ENCODE measurements at regions not wholly inside any gene's neighbourhood (a gene's known extent, or its start where the extent isn't known, plus 50 kb on each side); places are given as distances from the start of the nearest gene placed in this dataset.

DNA sequence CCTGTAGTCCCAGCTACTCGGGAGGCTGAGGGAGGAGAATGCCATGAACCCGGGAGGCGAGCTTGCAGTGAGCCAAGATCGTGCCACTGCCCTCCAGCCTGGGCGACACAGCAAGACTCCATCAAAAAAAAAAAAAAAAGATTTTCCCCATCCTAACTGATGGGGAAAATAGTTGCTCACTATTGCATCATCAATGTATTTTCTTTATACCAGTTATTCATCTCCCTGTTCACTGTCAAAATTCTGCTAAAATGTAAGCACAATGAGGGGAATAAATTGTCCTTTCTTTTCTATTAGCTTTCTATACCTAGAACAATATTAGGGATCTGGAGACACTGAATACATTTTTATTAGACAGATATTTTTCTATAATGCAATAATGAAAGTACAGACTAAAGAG, 561.3 kb downstream of the CCER1 start:
- Mint-ChIP-seq H3K36me3 (ENCODE audit: low read depth) (no peaks in the 10 kb centered on the region), H3K4me3 (no peak overlapping the region), H3K27ac (no peak overlapping the region), H3K9me3 (peaks cover 14% of the 10 kb centered on the region), H3K27me3 (ENCODE audit: low read depth) (no peaks in the 10 kb centered on the region), H3K4me1 (ENCODE audit: low read depth) (no peaks in the 10 kb centered on the region)
- intact Hi-C loops (cut with micrococcal nuclease) = no loop called here
- DNase-seq = no peak
- CTCF ChIA-PET = interaction anchor here (0.6 to 0.8 kb wide), 2 partner anchors 94 to 272 kb away, joined by 3 to 4 read pairs; no protein-coding TSS in a partner anchor

DNA sequence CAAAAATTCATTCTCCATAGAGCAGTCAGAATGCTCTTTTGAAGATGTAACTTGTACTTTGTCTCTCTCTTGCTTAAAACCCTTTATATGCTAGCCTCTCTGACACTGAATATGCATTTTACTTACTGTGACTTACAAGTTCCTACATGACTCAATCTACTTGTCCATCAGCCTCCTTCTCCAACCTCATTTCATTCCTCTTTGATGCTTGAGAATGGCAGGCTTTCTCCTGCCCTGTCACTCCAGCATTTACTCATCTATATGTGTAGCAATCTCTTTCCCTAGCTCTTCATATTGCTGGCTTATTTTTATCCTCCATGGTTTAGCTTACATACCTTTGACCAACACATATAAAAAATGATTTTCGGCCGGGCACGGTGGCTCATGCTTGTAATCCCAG, 561.9 kb downstream of the CCER1 start:
- peaks cover 14% of the 10 kb centered on the region for H3K9me3 Mint-ChIP-seq
- no peak overlapping the region for H3K27ac Mint-ChIP-seq
- no peaks in the 10 kb centered on the region for H3K4me1 Mint-ChIP-seq (ENCODE audit: low read depth)
- no peaks in the 10 kb centered on the region for H3K27me3 Mint-ChIP-seq (ENCODE audit: low read depth)
- intact Hi-C loops (cut with micrococcal nuclease) = no loop called here
- DNase-seq = no peak
- CTCF ChIA-PET = interaction anchor here (0.8 kb wide), 1 partner anchor 93 kb away, joined by 4 read pairs; no protein-coding TSS in a partner anchor
- H3K4me3 Mint-ChIP-seq = no peak overlapping the region
- no peaks in the 10 kb centered on the region for H3K36me3 Mint-ChIP-seq (ENCODE audit: low read depth)

DNA sequence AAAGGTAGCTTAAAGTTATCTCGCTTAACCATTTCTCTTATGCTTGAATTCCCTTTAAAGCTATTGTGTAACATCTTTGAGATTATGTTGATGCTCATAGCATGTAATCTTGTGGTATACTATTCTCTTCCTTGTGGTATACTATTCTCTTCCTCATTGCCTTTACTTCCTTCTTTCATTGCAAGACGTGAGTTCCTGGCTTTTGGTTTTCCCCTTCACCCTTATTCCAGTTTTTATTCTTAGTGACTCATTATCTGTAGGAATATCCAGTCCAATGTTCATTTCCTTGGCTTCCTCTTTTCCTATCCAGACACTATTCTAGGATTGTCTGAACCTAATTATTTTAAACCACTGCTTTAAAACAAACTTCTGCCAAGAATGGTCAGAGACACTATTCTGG, 564.0 kb downstream of the CCER1 start:
- Mint-ChIP-seq H3K27ac (no peak overlapping the region), H3K4me3 (no peak overlapping the region), H3K4me1 (ENCODE audit: low read depth) (no peaks in the 10 kb centered on the region), H3K9me3 (peaks cover 6% of the 10 kb centered on the region), H3K27me3 (ENCODE audit: low read depth) (no peaks in the 10 kb centered on the region), H3K36me3 (ENCODE audit: low read depth) (no peaks in the 10 kb centered on the region)
- intact Hi-C loops (cut with micrococcal nuclease) = no loop called here
- DNase-seq = no peak
- CTCF ChIA-PET = no interaction called here

DNA sequence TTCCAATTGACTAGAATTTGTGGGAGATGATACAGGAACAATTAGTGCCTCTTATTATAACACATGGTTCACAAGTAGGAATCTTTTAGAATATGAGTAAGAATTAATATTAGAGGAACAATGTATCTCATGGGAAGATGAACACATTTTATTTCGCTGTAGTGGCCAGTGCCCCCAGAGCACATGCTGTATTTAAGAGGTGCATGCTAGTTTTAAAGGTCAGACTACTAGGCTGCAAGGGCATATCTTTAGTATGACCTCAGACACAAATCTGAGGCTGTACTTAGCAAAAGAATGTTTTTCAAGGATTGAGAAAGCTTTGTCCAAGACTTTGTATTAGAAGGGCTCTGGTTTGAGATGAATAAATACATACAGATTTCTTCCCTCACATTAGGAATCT, 586.9 kb downstream of the CCER1 start:
- Mint-ChIP-seq H3K36me3 (ENCODE audit: low read depth) (no peaks in the 10 kb centered on the region), H3K27me3 (ENCODE audit: low read depth) (no peaks in the 10 kb centered on the region), H3K4me3 (no peak overlapping the region), H3K4me1 (ENCODE audit: low read depth) (no peaks in the 10 kb centered on the region), H3K27ac (no peak overlapping the region), H3K9me3 (no peaks in the 10 kb centered on the region)
- no peak for DNase-seq
- intact Hi-C loops (cut with micrococcal nuclease) = no loop called here
- CTCF ChIA-PET = no interaction called here

DNA sequence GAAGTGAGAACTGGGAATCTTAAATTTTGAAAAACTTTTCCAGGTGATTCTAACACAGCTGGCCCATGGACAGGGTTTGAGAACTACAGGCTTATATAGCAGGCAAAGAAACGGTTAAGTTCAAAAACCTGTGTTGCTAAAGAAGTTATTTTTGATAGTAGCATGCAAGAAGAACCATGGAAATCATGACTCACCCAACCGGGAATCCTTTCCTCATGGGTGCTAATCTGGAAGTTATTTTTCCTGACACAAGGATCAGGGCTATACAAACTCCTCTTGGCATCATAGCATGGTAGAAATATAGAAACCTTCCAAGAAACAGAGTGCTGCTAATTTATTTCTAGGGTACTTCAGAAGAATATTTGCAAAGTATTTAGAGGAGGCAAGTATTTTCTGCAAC, 588.7 kb downstream of the CCER1 start:
- CTCF ChIA-PET = no interaction called here
- Mint-ChIP-seq H3K4me3 (no peak overlapping the region), H3K27ac (no peak overlapping the region), H3K27me3 (ENCODE audit: low read depth) (no peaks in the 10 kb centered on the region), H3K9me3 (no peaks in the 10 kb centered on the region), H3K4me1 (ENCODE audit: low read depth) (no peaks in the 10 kb centered on the region), H3K36me3 (ENCODE audit: low read depth) (no peaks in the 10 kb centered on the region)
- intact Hi-C loops (cut with micrococcal nuclease) = no loop called here
- DNase-seq = no peak

DNA sequence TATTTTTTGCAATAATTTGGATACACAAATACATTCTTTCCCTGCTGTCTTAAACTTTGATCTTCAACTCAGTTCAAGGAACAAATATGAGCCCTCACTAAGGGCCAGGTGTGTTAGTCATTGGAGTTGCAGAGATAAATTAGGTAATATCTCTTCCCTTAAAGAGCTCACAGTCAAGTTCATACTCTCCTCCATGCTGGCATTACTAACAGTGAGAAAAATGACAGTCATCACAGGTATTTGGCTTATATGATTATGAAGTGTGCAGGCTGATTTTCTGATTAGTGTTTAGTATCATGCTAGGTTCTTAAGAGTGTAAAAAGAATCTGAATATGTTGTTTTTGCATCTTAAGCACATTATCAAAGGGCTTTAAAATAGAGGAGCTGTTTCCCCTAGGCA, 594.7 kb downstream of the CCER1 start:
- no peak for DNase-seq
- Mint-ChIP-seq H3K27me3 (ENCODE audit: low read depth) (peaks cover 7% of the 10 kb centered on the region), H3K36me3 (ENCODE audit: low read depth) (no peaks in the 10 kb centered on the region), H3K27ac (no peak overlapping the region), H3K9me3 (no peaks in the 10 kb centered on the region), H3K4me1 (ENCODE audit: low read depth) (no peaks in the 10 kb centered on the region), H3K4me3 (no peak overlapping the region)
- intact Hi-C loops (cut with micrococcal nuclease) = no loop called here
- CTCF ChIA-PET = no interaction called here

DNA sequence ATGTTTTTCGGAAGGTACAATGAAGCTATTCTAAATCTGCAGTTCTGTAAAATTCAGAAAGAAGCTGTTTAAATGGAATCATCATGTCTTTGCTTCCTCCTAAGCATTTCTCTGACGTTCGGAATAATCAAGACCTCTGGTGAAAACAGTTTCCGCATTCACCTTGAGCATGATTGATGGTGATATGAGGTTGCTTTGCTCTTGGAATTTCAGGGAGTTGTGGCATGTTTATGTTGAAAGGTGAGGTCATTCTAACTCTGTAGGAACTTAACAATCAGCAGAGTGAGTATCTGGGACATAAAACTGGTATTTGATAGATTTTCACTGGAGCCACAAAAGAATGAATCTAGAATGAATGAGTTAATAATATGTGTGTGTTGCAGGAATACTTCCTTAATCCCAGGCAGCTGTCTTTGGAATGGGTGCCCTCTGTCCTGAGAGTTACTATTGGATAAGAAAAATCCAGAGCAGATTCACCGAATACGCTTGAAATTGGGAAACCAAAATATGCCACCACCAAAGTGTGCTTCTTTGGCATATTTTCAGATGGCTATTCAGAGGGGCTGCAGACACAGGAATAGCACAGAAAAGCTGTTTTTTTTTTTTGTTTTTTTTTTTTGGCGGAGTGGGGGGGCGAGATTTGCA, 599.1 kb downstream of the CCER1 start:
- Mint-ChIP-seq H3K27me3 (ENCODE audit: low read depth) (peaks cover 7% of the 10 kb centered on the region), H3K36me3 (ENCODE audit: low read depth) (no peaks in the 10 kb centered on the region), H3K4me3 (no peak overlapping the region), H3K27ac (no peak overlapping the region), H3K9me3 (no peaks in the 10 kb centered on the region), H3K4me1 (ENCODE audit: low read depth) (no peaks in the 10 kb centered on the region)
- DNase-seq = no peak
- intact Hi-C loops (cut with micrococcal nuclease) = no loop called here
- CTCF ChIA-PET = interaction anchor here (0.6 kb wide), 1 partner anchor 10 kb away, joined by 3 read pairs; no protein-coding TSS in a partner anchor

DNA sequence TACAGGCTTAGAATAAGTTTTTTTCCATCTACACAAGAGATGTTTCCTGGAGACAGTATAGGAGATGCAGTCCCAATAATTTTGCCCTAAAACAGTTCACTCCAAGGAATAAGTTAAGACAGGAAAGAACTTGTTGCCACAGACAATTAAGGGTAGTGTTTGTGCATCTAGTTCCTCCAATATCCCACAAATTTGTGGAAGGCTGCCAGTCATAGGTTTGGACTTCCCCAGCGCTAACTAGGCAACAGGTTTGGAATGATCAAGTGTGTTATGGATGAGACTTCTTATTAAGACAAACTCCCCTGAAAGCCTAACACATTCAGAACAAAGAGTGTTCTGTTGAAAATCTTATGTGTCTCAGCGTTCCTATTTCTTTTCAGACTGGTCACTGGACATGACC, 611.0 kb downstream of the CCER1 start:
- intact Hi-C loops (cut with micrococcal nuclease) = no loop called here
- no peaks in the 10 kb centered on the region for H3K4me1 Mint-ChIP-seq (ENCODE audit: low read depth)
- H3K27me3 Mint-ChIP-seq (ENCODE audit: low read depth) = peaks cover 19% of the 10 kb centered on the region
- H3K27ac Mint-ChIP-seq = no peak overlapping the region
- no peak for DNase-seq
- no peaks in the 10 kb centered on the region for H3K36me3 Mint-ChIP-seq (ENCODE audit: low read depth)
- CTCF ChIA-PET = no interaction called here
- no peak overlapping the region for H3K4me3 Mint-ChIP-seq
- no peaks in the 10 kb centered on the region for H3K9me3 Mint-ChIP-seq

DNA sequence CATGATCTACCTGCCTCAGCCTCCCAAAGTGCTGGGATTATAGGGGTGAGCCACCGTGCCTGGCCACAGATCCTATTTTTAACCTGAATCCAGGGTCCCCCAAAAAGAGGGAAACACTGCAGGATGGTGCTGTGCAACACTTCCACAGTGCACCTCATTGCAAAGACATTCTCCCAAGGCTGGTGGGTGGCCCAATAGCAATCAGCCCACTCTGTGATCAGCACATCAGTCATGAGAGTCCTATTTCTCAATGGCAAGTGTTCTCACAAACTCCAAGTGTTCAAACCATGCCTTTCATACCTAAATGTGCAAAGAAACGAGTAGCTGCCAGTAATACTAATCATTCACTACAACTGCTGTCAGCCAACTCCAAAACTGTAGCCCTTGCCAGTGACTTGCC, 612.9 kb downstream of the CCER1 start:
- intact Hi-C loops (cut with micrococcal nuclease) = no loop called here
- no peak overlapping the region for H3K4me3 Mint-ChIP-seq
- H3K9me3 Mint-ChIP-seq = no peaks in the 10 kb centered on the region
- H3K36me3 Mint-ChIP-seq (ENCODE audit: low read depth) = no peaks in the 10 kb centered on the region
- peaks cover 20% of the 10 kb centered on the region for H3K27me3 Mint-ChIP-seq (ENCODE audit: low read depth)
- no peaks in the 10 kb centered on the region for H3K4me1 Mint-ChIP-seq (ENCODE audit: low read depth)
- DNase-seq = no peak
- CTCF ChIA-PET = no interaction called here
- H3K27ac Mint-ChIP-seq = no peak overlapping the region

DNA sequence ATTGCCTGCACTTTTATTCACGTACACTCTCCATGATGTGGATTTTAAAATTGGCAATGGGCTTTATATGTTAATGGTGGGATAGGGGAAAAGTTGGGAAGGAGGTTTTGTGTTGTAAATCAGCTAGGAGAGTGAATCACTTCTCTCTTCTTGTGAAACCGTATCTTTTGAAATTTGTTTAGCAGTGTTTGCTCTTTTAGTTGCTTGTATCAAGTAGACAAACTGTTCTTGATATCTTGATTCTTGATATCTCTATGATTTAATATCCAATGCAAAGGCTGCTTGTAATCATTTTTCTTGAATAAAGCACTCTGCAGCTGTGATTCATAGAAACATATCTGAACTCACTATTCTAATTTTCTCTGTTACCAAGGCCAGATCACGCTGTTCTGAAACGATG, 615.1 kb downstream of the CCER1 start:
- intact Hi-C loops (cut with micrococcal nuclease) = loop anchor here (10.0 kb wide), 1 partner anchor 795 kb away; no protein-coding TSS in a partner anchor
- Mint-ChIP-seq H3K27me3 (ENCODE audit: low read depth) (peaks cover 13% of the 10 kb centered on the region), H3K4me3 (no peak overlapping the region), H3K9me3 (no peaks in the 10 kb centered on the region), H3K27ac (no peak overlapping the region), H3K36me3 (ENCODE audit: low read depth) (no peaks in the 10 kb centered on the region), H3K4me1 (ENCODE audit: low read depth) (no peaks in the 10 kb centered on the region)
- CTCF ChIA-PET = interaction anchor here (0.6 to 1.2 kb wide), 2 partner anchors 19 to 50 kb away, joined by 3 to 4 read pairs; no protein-coding TSS in a partner anchor
- DNase-seq = no peak

DNA sequence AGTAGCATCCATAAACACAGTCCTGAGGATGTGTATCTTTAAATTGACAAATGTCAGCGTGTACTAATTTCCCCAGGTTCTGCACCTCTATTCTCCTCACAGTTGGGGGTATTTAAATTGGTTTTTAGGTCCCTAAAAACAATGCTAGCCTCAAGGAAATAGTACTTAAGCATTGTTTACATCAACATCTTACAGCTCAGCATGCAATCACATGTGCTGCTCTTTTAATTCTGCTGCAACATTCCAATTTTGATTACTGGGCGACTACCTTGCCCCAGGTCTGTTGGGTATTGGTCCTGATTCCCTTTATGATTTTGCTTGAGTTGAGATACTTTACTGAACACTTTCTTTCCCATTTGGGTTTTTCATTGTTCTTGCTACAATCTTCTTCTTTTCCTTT, 616.6 kb downstream of the CCER1 start:
- intact Hi-C loops (cut with micrococcal nuclease) = loop anchor here (10.0 kb wide), 1 partner anchor 794 kb away; no protein-coding TSS in a partner anchor
- Mint-ChIP-seq H3K36me3 (ENCODE audit: low read depth) (no peaks in the 10 kb centered on the region), H3K27ac (no peak overlapping the region), H3K27me3 (ENCODE audit: low read depth) (peaks cover 11% of the 10 kb centered on the region), H3K4me3 (no peak overlapping the region), H3K4me1 (ENCODE audit: low read depth) (no peaks in the 10 kb centered on the region), H3K9me3 (no peaks in the 10 kb centered on the region)
- CTCF ChIA-PET = no interaction called here
- DNase-seq = no peak

DNA sequence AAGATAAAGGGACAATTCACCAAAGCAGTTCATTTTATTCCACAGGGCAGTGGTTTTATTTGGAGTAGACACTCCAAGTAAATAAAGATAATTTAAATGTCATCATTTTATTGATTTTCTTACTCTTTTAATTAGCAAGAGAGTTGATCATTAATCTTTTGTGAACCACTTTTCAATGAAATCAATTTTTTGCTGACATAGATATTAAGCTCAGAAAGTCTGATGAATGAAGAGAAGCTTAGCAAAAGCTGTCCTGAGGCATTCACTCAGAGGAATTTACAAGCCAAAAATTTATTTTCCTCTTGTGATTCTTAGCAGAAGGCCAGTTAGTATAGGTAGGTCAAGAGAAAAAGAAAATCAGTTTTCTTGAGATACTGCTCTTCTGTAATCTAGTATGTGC, 618.0 kb downstream of the CCER1 start:
- H3K27ac Mint-ChIP-seq = no peak overlapping the region

DNA sequence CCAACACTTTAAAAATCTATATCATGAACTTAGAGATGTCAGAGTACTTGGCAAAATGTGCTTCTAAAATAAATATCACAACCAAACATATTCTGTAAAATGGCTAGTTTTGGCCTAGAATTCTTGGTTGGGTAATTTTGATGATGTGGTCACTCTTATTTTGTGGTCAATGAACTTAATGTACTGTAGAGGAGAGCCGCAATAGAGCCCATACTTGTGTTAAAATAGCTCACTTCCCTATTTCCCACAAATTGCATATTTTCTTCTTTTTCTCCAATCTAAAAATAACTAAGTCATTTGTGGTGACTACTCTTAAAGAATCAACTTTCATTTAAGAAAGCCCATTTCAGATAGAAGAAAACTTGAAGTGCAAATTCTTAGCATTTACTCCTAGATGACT, 619.4 kb downstream of the CCER1 start:
- H3K27ac Mint-ChIP-seq = no peak overlapping the region
- intact Hi-C loops (cut with micrococcal nuclease) = loop anchor here (10.0 kb wide), 1 partner anchor 791 kb away; no protein-coding TSS in a partner anchor
- CTCF ChIA-PET = no interaction called here
- no peaks in the 10 kb centered on the region for H3K4me1 Mint-ChIP-seq (ENCODE audit: low read depth)
- DNase-seq = no peak
- no peaks in the 10 kb centered on the region for H3K9me3 Mint-ChIP-seq
- H3K27me3 Mint-ChIP-seq (ENCODE audit: low read depth) = peaks cover 4% of the 10 kb centered on the region
- H3K36me3 Mint-ChIP-seq (ENCODE audit: low read depth) = no peaks in the 10 kb centered on the region
- no peak overlapping the region for H3K4me3 Mint-ChIP-seq

More for the DNA sequence above, 618.0 kb downstream of the CCER1 start:
- no peaks in the 10 kb centered on the region for H3K9me3 Mint-ChIP-seq
- intact Hi-C loops (cut with micrococcal nuclease) = loop anchor here (10.0 kb wide), 1 partner anchor 792 kb away; no protein-coding TSS in a partner anchor
- H3K4me3 Mint-ChIP-seq = no peak overlapping the region
- H3K4me1 Mint-ChIP-seq (ENCODE audit: low read depth) = no peaks in the 10 kb centered on the region
- no peaks in the 10 kb centered on the region for H3K36me3 Mint-ChIP-seq (ENCODE audit: low read depth)
- CTCF ChIA-PET = no interaction called here
- DNase-seq = no peak
- H3K27me3 Mint-ChIP-seq (ENCODE audit: low read depth) = peaks cover 4% of the 10 kb centered on the region
